Tibial artery (tissue), 4 donors: ENCODE measurements at regions not wholly inside any gene's neighbourhood (a gene's known extent, or its start where the extent isn't known, plus 50 kb on each side); places are given as distances from the start of the nearest gene placed in this dataset.

ENCODE experiments used
- DNase-seq, 2 donors: peaks; one replicate each; pipeline ENCODE4 v3.0.0-alpha.2; 2019
- H3K27ac ChIP-seq, 2 donors: fragments of 200-600 bp; sonication (generic) in 1 of 2; 1 replicate in 1 of 2; 2 replicates in 1 of 2; pipeline ENCODE4 v1.5.1; 2018 to 2019; ENCODE audit warnings: mild to moderate bottlenecking in 1 of 2
- H3K27me3 ChIP-seq, 2 donors: fragments of 200-600 bp; sonication (generic) in 1 of 2; one replicate each; pipeline versions ENCODE4 v1.5.1 to v1.6.0; 2016 to 2019
- H3K36me3 ChIP-seq, 3 donors: fragments of 200-600 bp; sonication (generic) in 2 of 3; one replicate each; pipeline ENCODE4 v1.5.1; 2016 to 2019; ENCODE audit warnings: mild to moderate bottlenecking in 2 of 3
- H3K4me1 ChIP-seq, 4 donors: fragments of 200-600 bp; sonication (generic) in 2 of 4; 1 replicate in 3 of 4; 2 replicates in 1 of 4; pipeline ENCODE4 v1.5.1; 2016 to 2019
- H3K4me3 ChIP-seq, 2 donors: fragments of 200-600 bp; sonication (generic) in 1 of 2; 1 replicate in 1 of 2; 2 replicates in 1 of 2; pipeline ENCODE4 v1.5.1; 2018 to 2019; ENCODE audit warnings: mild to moderate bottlenecking in 2 of 2
- H3K9me3 ChIP-seq, 3 donors: fragments of 200-600 bp; sonication (generic) in 1 of 3; one replicate each; pipeline ENCODE4 v1.5.1; 2016 to 2019
- intact Hi-C: fragments of 100-400 bp; cut with DNase I; formaldehyde crosslinking; loops from one replicate; pipeline ENCODE4 v1.15.0; 2023; ENCODE audit warnings: low total_unique reads
- TF ChIP-seq, protein P1 (sequence below), 2 experiments: fragments of 200-600 bp in 1 of 2; fragments of 450-650 bp in 1 of 2; IDR thresholded peaks; one replicate each; pipeline ENCODE4 v1.5.1; 2017 to 2019; ENCODE audit warnings: antibody characterized with exemption in 2 of 2, mild to moderate bottlenecking in 1 of 2, moderate library complexity in 1 of 2

DNA sequence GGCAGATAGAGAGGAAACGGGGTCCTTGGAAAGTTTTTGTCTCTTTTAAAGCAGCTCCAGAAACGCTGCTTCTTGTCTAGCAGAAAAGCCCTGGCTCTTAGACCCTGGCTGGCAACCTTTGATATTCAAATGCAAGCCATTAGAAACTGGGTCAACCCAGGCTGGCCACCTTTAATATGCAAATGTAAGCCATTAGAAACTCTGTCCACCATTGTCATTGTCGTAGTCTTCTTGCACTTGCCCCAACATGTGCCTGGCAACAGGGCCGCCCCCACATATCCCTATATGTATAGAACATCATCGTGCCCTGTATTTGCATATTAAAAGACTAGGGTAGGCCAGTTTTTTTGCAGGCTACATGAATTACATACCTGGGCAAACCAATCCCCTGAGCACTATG, 621.3 kb upstream of the DPP6 start:
- Histone ChIP-seq H3K9me3 (no peaks in the 10 kb centered on the region), H3K27ac (no peak overlapping the region), H3K36me3 (no peaks in the 10 kb centered on the region), H3K4me3 (no peak overlapping the region), H3K4me1 (no peaks in the 10 kb centered on the region), H3K27me3 (no peaks in the 10 kb centered on the region)
- intact Hi-C loops = no loop called here
- no peak for DNase-seq
- TF ChIP-seq, protein P1, sequence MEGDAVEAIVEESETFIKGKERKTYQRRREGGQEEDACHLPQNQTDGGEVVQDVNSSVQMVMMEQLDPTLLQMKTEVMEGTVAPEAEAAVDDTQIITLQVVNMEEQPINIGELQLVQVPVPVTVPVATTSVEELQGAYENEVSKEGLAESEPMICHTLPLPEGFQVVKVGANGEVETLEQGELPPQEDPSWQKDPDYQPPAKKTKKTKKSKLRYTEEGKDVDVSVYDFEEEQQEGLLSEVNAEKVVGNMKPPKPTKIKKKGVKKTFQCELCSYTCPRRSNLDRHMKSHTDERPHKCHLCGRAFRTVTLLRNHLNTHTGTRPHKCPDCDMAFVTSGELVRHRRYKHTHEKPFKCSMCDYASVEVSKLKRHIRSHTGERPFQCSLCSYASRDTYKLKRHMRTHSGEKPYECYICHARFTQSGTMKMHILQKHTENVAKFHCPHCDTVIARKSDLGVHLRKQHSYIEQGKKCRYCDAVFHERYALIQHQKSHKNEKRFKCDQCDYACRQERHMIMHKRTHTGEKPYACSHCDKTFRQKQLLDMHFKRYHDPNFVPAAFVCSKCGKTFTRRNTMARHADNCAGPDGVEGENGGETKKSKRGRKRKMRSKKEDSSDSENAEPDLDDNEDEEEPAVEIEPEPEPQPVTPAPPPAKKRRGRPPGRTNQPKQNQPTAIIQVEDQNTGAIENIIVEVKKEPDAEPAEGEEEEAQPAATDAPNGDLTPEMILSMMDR (IDR thresholded peaks at IDR 0.05) = no peak

DNA sequence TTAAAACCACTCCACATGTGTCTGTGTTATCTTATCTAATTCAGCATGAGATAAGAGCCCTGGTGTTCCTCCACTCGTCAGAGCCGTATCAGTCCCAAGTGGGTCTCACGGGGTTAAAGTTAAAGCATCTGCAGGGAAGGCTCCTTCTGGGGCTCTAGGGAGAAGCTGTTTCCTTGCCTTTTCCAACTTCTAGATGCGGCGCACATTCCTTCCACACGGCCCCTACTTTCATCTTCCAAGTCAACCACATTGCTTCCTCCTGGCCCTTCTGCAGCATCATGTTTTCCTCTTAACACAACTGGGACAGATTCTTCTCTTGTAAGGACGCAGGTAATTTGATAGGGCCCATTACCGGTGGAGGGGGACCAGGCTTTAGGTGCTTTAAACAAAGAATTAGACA, 620.1 kb upstream of the DPP6 start:
- H3K27ac ChIP-seq = no peak overlapping the region
- TF ChIP-seq, protein P1 (IDR thresholded peaks at IDR 0.05) = no peak
- H3K9me3 ChIP-seq = no peaks in the 10 kb centered on the region
- no peaks in the 10 kb centered on the region for H3K36me3 ChIP-seq
- intact Hi-C loops = no loop called here
- H3K4me1 ChIP-seq = no peaks in the 10 kb centered on the region
- no peaks in the 10 kb centered on the region for H3K27me3 ChIP-seq
- DNase-seq = no peak
- H3K4me3 ChIP-seq = no peak overlapping the region

DNA sequence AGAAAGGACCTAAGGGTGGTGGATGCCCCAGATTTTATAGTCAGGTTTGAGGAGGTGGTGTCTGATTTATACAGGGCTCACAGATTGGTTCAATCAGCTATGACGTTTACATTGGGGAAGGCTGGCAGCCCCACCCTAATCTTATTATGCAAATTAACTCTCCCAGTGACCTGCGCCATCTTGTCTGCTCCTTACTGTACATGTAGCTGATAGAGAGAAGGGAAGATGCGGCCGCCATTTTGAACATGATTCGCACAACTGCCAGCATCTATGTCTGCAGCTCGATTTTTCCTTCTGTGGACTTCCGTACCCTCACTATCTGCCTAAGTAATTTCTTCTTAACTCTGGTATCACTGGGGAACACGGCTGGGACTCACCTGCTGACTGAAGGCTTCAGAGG, 619.0 kb upstream of the DPP6 start:
- no peaks in the 10 kb centered on the region for H3K27me3 ChIP-seq
- H3K9me3 ChIP-seq = no peaks in the 10 kb centered on the region

DNA sequence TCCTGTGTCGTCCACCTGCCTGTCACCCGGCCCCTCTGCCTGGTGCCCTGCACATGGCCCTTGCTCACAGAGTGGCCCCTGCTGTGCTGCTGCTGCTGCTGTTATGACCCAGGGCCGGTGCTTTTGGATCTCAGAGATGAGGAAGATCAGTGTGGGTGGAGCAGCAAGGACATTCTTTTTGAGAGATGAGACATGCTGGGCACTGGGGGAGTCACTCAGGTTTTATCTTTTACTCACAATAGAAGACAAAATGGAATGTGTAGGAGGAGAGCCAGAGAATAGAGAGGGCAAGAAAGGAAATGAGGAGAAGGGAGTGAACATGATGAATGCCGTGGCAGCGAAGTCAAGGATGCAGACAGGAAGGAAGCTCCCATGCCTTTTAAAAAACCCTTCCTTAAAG, 611.5 kb upstream of the DPP6 start:
- no peaks in the 10 kb centered on the region for H3K36me3 ChIP-seq
- H3K27me3 ChIP-seq = no peaks in the 10 kb centered on the region
- H3K27ac ChIP-seq = no peak overlapping the region
- H3K4me3 ChIP-seq = no peak overlapping the region
- no peak for DNase-seq
- H3K9me3 ChIP-seq = no peaks in the 10 kb centered on the region
- TF ChIP-seq, protein P1 (IDR thresholded peaks at IDR 0.05) = no peak
- intact Hi-C loops = no loop called here
- H3K4me1 ChIP-seq = no peaks in the 10 kb centered on the region

More for the DNA sequence above, 619.0 kb upstream of the DPP6 start:
- Histone ChIP-seq H3K4me3 (no peak overlapping the region), H3K27ac (no peak overlapping the region), H3K4me1 (no peaks in the 10 kb centered on the region), H3K36me3 (no peaks in the 10 kb centered on the region)
- TF ChIP-seq, protein P1 (IDR thresholded peaks at IDR 0.05) = no peak
- intact Hi-C loops = no loop called here
- no peak for DNase-seq

DNA sequence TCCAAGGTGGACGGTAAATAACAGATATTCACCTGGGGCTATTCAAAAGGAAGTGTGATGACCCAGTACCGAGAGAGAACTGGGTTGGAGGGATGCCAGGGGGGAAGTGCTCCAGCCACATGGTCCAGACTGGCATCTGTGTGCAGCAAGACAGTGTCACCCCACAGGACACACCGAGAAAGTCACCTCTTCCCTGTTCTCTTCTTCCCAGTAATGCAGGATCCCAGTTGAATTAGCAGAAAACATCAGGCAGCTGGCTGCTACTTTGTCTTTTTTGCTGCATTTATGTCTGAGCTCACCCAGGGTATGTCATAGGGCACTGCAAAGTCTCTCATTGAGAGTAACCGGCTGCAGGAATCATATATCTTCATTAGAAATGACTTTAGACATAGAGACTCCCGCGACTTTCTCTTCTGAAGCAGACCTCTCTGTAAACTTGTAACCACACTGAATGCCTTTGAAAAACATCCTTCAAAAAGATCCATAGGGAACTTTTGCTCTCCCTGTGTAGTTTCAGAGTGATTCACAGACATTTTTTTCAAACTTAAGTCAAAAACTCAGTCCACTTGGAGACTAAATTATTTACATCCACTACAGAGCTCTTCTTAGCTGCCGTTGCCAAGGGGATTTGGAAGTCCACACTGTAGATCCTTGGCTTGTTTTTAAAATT, 609.0 kb upstream of the DPP6 start:
- no peak overlapping the region for H3K27ac ChIP-seq
- no peak overlapping the region for H3K4me3 ChIP-seq
- TF ChIP-seq, protein P1 (IDR thresholded peaks at IDR 0.05) = no peak
- DNase-seq = no peak
- H3K9me3 ChIP-seq = no peaks in the 10 kb centered on the region
- no peaks in the 10 kb centered on the region for H3K27me3 ChIP-seq
- H3K4me1 ChIP-seq = no peaks in the 10 kb centered on the region
- intact Hi-C loops = no loop called here
- H3K36me3 ChIP-seq = no peaks in the 10 kb centered on the region

DNA sequence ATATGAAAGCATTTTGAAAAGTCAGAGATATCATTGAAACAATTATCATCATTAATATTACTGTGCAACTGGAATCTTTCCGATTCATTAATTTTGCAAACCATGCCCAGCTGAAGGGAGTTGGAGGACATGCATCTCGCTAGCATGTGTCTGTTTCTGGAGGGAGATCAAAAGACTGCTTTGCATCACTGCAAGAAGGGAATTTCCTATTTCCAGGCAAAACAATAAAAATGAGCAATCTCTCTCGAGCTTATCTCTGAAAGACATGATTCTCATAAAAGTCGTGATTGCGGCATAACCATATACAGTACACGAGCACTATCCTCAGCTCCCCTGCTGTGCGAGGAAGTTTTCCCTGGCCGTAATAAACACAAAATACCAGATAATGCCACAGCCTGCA, 607.6 kb upstream of the DPP6 start:
- H3K4me1 ChIP-seq = no peaks in the 10 kb centered on the region
- no peak for DNase-seq
- intact Hi-C loops = no loop called here
- H3K9me3 ChIP-seq = no peaks in the 10 kb centered on the region
- no peaks in the 10 kb centered on the region for H3K27me3 ChIP-seq
- H3K36me3 ChIP-seq = no peaks in the 10 kb centered on the region
- H3K27ac ChIP-seq = no peak overlapping the region
- no peak overlapping the region for H3K4me3 ChIP-seq
- TF ChIP-seq, protein P1 (IDR thresholded peaks at IDR 0.05) = no peak
